ENCODE measurements at regions not wholly inside any gene's neighbourhood (a gene's known extent, or its start where the extent isn't known, plus 50 kb on each side); places are given as distances from the start of the nearest gene placed in this dataset.

DNA sequence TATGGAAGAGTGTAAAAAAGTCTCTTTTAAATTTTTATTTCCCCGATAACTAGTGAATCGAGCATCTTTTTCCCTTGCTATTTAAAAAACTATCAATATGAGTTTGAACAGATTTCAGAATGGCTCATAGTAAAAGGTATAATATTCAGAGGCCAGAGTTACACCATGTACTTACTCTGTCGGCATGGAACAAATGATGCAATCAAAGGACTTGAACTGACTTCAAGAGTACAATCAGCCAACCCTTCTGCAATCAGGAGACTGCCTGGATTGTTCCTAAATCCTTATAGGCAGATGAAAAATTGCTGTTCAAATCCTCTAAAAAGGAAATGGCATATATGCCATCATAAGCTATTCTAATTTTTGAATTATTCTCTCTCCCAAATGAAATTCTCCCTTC, 273.3 kb downstream of the SH2D1A start:
- no peak overlapping the region for H2BK20ac ChIP-seq (ENCODE audit: low read depth, low read length, poor library complexity, severe bottlenecking)

More for the DNA sequence above, 273.3 kb downstream of the SH2D1A start:
- Histone ChIP-seq H4K91ac (ENCODE audit: insufficient read length, low read depth, low read length) (no peak overlapping the region), H3K4me2 (ENCODE audit: insufficient read depth, insufficient read length, low read length) (no peak overlapping the region), H4K8ac (replicated peaks; ENCODE audit: insufficient read length, low read depth, low read length) (no peak overlapping the region), H2BK5ac (ENCODE audit: insufficient read length, low read length) (no peak overlapping the region), H2BK12ac (ENCODE audit: insufficient read length, low read depth, low read length) (no peak overlapping the region), H3K9me3 (ENCODE audit: control insufficient read depth, low read depth, low read length) (no peaks in the 10 kb centered on the region), H3K4me1 (ENCODE audit: insufficient read depth, low read length) (no peaks in the 10 kb centered on the region), H3K18ac (ENCODE audit: insufficient read length, low read depth, low read length) (no peak overlapping the region), H3T11ph (ENCODE audit: low read length) (no peak overlapping the region), H3K23ac (ENCODE audit: insufficient read length, low read depth, low read length) (no peak overlapping the region), H3K27ac (ENCODE audit: insufficient read length, low read depth, low read length) (no peak overlapping the region), H3K14ac (ENCODE audit: insufficient read depth, low read length) (no peak overlapping the region), H2BK15ac (ENCODE audit: low read depth, low read length) (no peak overlapping the region), H3K27me3 (ENCODE audit: insufficient read depth, low read length) (no peaks in the 10 kb centered on the region; the same call in 1 of the 2 replicates), H2AK5ac (ENCODE audit: insufficient read length, low read length) (no peak overlapping the region), H3K4ac (ENCODE audit: low read depth, low read length) (no peak overlapping the region), H3K9ac (ENCODE audit: extremely low read depth, insufficient read length, low read length) (no peak overlapping the region), H4K5ac (ENCODE audit: insufficient read length, low read depth, low read length) (no peak overlapping the region), H3K23me2 (ENCODE audit: insufficient read length, low read depth, low read length, poor library complexity, severe bottlenecking) (no peaks in the 10 kb centered on the region), H4K20me1 (ENCODE audit: control insufficient read depth, insufficient read depth, insufficient read length) (no peaks in the 10 kb centered on the region), H2AFZ (ENCODE audit: low read length) (no peak overlapping the region), H2BK120ac (ENCODE audit: low read depth, low read length, poor library complexity, severe bottlenecking) (no peak overlapping the region), H3K79me2 (ENCODE audit: insufficient read depth, low read length) (no peaks in the 10 kb centered on the region), H3K56ac (ENCODE audit: insufficient read length, low read depth, low read length) (no peak overlapping the region), H3K79me1 (ENCODE audit: insufficient read depth, low read depth, low read length, poor library complexity, severe bottlenecking) (no peaks in the 10 kb centered on the region)
- Mint-ChIP-seq H3K36me3 (ENCODE audit: insufficient read depth in 1 of 3, low read depth in 3 of 3) (no peaks in the 10 kb centered on the region), H3K9me3 (no peaks in the 10 kb centered on the region; a peak in 1 of 5 replicates), H3K4me3 (no peak overlapping the region), H3K4me1 (no peaks in the 10 kb centered on the region; a peak in 1 of 4 replicates), H3K27me3 (ENCODE audit: low read depth) (no peaks in the 10 kb centered on the region), H3K27ac (no peak overlapping the region)
- DNase-seq, result no peak
- TF ChIP-seq, protein P1, sequence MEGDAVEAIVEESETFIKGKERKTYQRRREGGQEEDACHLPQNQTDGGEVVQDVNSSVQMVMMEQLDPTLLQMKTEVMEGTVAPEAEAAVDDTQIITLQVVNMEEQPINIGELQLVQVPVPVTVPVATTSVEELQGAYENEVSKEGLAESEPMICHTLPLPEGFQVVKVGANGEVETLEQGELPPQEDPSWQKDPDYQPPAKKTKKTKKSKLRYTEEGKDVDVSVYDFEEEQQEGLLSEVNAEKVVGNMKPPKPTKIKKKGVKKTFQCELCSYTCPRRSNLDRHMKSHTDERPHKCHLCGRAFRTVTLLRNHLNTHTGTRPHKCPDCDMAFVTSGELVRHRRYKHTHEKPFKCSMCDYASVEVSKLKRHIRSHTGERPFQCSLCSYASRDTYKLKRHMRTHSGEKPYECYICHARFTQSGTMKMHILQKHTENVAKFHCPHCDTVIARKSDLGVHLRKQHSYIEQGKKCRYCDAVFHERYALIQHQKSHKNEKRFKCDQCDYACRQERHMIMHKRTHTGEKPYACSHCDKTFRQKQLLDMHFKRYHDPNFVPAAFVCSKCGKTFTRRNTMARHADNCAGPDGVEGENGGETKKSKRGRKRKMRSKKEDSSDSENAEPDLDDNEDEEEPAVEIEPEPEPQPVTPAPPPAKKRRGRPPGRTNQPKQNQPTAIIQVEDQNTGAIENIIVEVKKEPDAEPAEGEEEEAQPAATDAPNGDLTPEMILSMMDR (conservative IDR thresholded peaks at IDR 0.05), result no peak
- no CpG with 5 or more reads among the region's 3 CpGs for WGBS (ENCODE audit: extremely low coverage, insufficient read length, low lambda C conversion rate)
